ENCODE measurements at regions not wholly inside any gene's neighbourhood (a gene's known extent, or its start where the extent isn't known, plus 50 kb on each side); places are given as distances from the start of the nearest gene placed in this dataset.

DNA sequence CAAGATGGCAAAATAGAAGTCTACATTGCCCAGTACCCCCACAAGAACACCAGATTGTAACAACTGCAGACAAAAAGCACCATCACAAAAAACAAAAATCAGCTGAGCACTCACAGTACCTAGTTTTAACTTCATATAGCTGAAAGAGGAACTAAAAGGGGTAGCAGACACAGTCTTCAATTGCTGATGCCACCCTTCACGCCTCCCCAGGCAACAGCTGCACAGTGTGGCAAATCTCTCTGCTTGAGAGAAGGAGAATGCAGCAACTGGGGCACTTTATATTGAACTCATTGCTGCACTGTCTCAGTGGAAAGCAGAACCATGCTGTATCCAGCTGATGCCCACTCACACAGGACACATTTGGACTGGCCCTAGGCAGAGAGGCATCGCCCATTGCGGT lies 2714.5 kb upstream of the PCDH20 start:
- ChIA-PET CTCF (no interaction called here), POLR2A (no interaction called here)
- ATAC-seq (no peak; the same call in 1 of the 2 replicates), DNase-seq (ENCODE audit: low spot score) (no peak)
- Mint-ChIP-seq H3K9me3 (no peaks in the 10 kb centered on the region), H3K27ac (no peak overlapping the region), H3K4me3 (no peak overlapping the region), H3K4me1 (no peaks in the 10 kb centered on the region; the same call in 1 of the 2 replicates), H3K27me3 (ENCODE audit: low read depth) (no peaks in the 10 kb centered on the region), H3K36me3 (no peaks in the 10 kb centered on the region)
- TF ChIP-seq SOX15 (CRISPR knock-in tag; IDR thresholded peaks at IDR 0.05) (no peak), ZNF138 (CRISPR knock-in tag; conservative IDR thresholded peaks at IDR 0.05) (no peak)
- TF ChIP-seq, protein P1, sequence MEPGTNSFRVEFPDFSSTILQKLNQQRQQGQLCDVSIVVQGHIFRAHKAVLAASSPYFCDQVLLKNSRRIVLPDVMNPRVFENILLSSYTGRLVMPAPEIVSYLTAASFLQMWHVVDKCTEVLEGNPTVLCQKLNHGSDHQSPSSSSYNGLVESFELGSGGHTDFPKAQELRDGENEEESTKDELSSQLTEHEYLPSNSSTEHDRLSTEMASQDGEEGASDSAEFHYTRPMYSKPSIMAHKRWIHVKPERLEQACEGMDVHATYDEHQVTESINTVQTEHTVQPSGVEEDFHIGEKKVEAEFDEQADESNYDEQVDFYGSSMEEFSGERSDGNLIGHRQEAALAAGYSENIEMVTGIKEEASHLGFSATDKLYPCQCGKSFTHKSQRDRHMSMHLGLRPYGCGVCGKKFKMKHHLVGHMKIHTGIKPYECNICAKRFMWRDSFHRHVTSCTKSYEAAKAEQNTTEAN (CRISPR knock-in tag; IDR thresholded peaks at IDR 0.05), result no peak

DNA sequence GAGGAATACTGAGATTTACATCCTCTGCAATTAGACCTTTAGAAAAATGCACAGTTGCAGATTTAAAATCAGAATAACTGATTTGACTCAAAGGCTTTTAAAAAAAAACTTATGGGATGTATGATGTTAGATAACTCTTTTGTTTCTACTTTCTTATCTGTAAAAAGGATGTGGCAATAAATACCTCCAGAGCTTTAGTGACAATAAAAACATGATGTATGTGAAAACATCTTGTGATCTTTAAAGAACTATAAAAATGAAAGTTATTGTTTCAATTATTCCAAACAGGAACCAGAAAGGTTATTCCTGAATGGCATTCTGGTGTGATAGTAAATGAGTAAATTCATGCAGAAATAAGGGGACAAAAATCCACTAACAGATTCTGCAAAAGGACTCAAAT lies 2712.2 kb upstream of the PCDH20 start:
- H3K36me3 Mint-ChIP-seq, result no peaks in the 10 kb centered on the region
- no peak overlapping the region for H3K27ac Mint-ChIP-seq
- ChIA-PET POLR2A (no interaction called here), CTCF (no interaction called here)
- no peaks in the 10 kb centered on the region for H3K9me3 Mint-ChIP-seq
- no peaks in the 10 kb centered on the region; the same call in 1 of the 2 replicates for H3K4me1 Mint-ChIP-seq
- no peak overlapping the region for H3K4me3 Mint-ChIP-seq
- H3K27me3 Mint-ChIP-seq (ENCODE audit: low read depth), result no peaks in the 10 kb centered on the region
- no peak for ATAC-seq
- DNase-seq (ENCODE audit: low spot score), result no peak
- TF ChIP-seq OVOL2 (CRISPR knock-in tag; IDR thresholded peaks at IDR 0.05; ENCODE audit: borderline replicate concordance) (no peak), FOXJ3 (CRISPR knock-in tag; IDR thresholded peaks at IDR 0.05; ENCODE audit: borderline replicate concordance) (no peak), TP53 (CRISPR knock-in tag; IDR thresholded peaks at IDR 0.05) (no peak), GRHL2 (CRISPR knock-in tag; IDR thresholded peaks at IDR 0.05; ENCODE audit: insufficient replicate concordance, severe bottlenecking) (no peak), TEAD1 (CRISPR knock-in tag; IDR thresholded peaks at IDR 0.05) (no peak), ZNF671 (CRISPR knock-in tag; IDR thresholded peaks at IDR 0.05) (no peak), ZNF317 (CRISPR knock-in tag; IDR thresholded peaks at IDR 0.05; ENCODE audit: borderline replicate concordance, low read depth) (no peak), RELA (CRISPR knock-in tag; IDR thresholded peaks at IDR 0.05; ENCODE audit: borderline replicate concordance) (no peak)
- TF ChIP-seq, protein P2, sequence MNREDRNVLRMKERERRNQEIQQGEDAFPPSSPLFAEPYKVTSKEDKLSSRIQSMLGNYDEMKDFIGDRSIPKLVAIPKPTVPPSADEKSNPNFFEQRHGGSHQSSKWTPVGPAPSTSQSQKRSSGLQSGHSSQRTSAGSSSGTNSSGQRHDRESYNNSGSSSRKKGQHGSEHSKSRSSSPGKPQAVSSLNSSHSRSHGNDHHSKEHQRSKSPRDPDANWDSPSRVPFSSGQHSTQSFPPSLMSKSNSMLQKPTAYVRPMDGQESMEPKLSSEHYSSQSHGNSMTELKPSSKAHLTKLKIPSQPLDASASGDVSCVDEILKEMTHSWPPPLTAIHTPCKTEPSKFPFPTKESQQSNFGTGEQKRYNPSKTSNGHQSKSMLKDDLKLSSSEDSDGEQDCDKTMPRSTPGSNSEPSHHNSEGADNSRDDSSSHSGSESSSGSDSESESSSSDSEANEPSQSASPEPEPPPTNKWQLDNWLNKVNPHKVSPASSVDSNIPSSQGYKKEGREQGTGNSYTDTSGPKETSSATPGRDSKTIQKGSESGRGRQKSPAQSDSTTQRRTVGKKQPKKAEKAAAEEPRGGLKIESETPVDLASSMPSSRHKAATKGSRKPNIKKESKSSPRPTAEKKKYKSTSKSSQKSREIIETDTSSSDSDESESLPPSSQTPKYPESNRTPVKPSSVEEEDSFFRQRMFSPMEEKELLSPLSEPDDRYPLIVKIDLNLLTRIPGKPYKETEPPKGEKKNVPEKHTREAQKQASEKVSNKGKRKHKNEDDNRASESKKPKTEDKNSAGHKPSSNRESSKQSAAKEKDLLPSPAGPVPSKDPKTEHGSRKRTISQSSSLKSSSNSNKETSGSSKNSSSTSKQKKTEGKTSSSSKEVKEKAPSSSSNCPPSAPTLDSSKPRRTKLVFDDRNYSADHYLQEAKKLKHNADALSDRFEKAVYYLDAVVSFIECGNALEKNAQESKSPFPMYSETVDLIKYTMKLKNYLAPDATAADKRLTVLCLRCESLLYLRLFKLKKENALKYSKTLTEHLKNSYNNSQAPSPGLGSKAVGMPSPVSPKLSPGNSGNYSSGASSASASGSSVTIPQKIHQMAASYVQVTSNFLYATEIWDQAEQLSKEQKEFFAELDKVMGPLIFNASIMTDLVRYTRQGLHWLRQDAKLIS (CRISPR knock-in tag; IDR thresholded peaks at IDR 0.05; ENCODE audit: borderline replicate concordance), result no peak
- TF ChIP-seq, protein P1 (CRISPR knock-in tag; IDR thresholded peaks at IDR 0.05), result no peak
- TF ChIP-seq, protein P3, sequence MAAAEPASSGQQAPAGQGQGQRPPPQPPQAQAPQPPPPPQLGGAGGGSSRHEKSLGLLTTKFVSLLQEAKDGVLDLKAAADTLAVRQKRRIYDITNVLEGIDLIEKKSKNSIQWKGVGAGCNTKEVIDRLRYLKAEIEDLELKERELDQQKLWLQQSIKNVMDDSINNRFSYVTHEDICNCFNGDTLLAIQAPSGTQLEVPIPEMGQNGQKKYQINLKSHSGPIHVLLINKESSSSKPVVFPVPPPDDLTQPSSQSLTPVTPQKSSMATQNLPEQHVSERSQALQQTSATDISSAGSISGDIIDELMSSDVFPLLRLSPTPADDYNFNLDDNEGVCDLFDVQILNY (CRISPR knock-in tag; IDR thresholded peaks at IDR 0.05), result no peak
- TF ChIP-seq, protein P4, sequence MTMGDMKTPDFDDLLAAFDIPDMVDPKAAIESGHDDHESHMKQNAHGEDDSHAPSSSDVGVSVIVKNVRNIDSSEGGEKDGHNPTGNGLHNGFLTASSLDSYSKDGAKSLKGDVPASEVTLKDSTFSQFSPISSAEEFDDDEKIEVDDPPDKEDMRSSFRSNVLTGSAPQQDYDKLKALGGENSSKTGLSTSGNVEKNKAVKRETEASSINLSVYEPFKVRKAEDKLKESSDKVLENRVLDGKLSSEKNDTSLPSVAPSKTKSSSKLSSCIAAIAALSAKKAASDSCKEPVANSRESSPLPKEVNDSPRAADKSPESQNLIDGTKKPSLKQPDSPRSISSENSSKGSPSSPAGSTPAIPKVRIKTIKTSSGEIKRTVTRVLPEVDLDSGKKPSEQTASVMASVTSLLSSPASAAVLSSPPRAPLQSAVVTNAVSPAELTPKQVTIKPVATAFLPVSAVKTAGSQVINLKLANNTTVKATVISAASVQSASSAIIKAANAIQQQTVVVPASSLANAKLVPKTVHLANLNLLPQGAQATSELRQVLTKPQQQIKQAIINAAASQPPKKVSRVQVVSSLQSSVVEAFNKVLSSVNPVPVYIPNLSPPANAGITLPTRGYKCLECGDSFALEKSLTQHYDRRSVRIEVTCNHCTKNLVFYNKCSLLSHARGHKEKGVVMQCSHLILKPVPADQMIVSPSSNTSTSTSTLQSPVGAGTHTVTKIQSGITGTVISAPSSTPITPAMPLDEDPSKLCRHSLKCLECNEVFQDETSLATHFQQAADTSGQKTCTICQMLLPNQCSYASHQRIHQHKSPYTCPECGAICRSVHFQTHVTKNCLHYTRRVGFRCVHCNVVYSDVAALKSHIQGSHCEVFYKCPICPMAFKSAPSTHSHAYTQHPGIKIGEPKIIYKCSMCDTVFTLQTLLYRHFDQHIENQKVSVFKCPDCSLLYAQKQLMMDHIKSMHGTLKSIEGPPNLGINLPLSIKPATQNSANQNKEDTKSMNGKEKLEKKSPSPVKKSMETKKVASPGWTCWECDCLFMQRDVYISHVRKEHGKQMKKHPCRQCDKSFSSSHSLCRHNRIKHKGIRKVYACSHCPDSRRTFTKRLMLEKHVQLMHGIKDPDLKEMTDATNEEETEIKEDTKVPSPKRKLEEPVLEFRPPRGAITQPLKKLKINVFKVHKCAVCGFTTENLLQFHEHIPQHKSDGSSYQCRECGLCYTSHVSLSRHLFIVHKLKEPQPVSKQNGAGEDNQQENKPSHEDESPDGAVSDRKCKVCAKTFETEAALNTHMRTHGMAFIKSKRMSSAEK (CRISPR knock-in tag; IDR thresholded peaks at IDR 0.05; ENCODE audit: borderline replicate concordance), result no peak
